ENCODE measurements at regions not wholly inside any gene's neighbourhood (a gene's known extent, or its start where the extent isn't known, plus 50 kb on each side); places are given as distances from the start of the nearest gene placed in this dataset.
A peak's percentile ranks its signal among the peaks of the same experiment; 100 is the strongest.
"Not testable (repeated sequence)": the region's sequence is repeated elsewhere in the genome, so short reads cannot be mapped to it uniquely, and the experiment has no call there.

DNA sequence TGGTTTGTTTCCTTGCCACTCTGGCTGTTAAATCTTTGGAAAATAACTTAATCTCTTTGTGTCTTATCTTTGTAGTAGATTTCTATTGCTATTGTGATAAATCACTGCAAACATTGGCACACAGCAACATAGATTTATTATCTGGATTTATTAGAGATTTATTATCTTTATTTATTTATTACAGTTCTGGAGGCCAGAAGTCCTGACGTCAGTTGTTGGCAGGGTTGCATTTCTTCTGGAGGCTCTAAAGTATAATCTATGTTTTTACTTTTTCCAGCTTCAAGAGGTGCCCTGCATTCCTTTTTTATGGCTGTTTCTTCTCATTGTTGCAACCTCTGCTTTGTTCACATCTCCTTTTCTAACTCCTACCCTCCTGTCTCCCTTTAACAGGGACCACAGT, 542.8 kb downstream of the GRXCR1 start:
- DNase-seq (ENCODE audit: low read depth), result peak; percentile 44

DNA sequence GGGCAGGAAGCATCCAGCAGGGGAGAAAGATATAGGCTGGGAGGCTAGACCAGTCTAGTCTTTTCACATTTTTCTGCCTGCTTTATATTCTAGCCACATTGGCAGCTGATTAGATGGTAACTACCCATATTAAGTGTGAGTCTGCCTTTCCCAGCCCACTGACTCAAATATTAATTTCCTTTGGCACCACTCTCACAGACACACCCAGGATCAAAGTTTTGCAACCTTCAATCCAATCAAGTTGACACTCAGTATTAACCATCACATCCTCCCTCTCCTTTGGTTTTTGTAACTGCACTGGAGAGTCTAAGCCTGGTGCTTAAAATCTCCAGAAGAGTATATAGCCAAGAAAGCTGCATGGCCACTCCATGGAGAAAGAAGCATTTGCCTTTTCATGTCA, 560.4 kb downstream of the GRXCR1 start:
- DNase-seq (ENCODE audit: low read depth), result no peak

DNA sequence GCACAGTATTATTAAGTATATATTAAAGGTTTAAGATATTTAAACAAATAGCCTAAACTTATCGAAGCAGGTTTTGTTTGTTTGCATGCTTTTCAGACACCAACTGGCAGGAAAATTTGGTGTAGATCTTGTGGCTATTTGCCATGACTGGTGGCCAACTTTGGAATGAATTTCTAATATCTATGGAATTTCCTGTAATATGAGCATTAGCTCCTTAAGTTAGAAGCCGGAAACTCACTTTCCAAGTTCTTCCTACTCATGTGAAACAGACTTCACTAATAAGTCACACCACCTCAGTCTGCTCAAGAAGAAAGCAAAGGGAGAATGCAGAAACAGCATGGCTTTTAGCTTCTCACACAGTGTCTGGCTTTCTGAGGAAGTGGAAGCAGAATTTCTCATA, 563.9 kb downstream of the GRXCR1 start:
- DNase-seq (ENCODE audit: low read depth), result peak; percentile 63

DNA sequence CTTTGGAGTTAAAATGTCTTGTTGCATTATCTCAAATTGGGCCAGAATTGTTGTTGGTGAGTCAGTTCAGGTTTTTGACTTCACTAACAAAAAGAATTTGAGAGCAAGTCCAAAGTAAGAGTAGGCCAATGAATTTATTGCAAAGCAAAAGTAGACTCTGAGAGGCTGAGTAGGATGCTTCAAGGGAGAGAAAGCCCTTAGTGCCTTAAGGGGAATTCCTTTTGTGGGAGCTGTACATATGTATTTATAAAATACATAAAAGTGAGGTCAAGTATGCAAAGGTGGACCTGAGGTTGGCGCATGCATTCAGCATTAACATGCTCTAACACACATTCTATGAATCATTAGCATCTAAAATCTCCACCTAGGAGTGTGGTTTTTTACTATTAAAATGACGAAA, 565.4 kb downstream of the GRXCR1 start:
- DNase-seq (ENCODE audit: low read depth), result no peak

DNA sequence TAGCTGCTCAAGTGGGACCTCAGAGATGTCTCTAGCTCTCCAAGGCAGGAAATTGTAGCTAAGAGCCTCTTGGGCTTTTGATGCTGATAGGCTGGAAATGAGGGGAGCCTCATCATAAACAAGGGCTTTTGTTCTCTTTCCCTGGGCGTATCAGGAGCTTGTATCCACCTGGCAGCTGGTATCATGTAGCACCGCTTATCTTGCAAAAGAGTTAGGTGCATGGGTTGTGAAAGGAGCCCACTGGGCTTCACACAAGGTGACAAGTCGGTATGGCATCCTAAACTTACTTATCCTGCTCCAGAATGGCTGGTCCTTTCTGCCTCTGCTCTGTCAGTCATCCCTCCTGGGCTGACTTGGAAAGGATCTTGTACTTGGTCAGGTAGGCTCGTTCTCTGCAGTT, 565.8 kb downstream of the GRXCR1 start:
- DNase-seq (ENCODE audit: low read depth), result no peak

DNA sequence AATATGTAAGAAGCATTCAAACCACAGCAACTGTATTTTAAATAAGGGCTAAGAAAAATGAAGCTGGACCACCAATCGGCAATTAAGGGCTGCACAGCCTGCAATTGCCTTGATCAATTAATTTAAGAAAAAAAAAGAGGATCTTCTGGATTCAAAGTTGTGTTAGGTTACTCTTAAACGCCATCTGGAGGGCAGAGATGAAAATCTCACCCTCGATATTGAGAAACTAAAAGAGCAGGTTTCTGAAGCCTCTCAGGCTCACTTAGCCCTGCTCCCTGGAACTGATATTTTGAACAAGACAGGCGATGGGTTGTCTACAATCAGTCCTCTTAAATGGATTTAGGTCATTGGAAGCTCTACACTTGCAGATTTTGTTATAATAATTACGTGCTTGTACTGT, 579.4 kb downstream of the GRXCR1 start:
- no peak for DNase-seq (ENCODE audit: low read depth)

DNA sequence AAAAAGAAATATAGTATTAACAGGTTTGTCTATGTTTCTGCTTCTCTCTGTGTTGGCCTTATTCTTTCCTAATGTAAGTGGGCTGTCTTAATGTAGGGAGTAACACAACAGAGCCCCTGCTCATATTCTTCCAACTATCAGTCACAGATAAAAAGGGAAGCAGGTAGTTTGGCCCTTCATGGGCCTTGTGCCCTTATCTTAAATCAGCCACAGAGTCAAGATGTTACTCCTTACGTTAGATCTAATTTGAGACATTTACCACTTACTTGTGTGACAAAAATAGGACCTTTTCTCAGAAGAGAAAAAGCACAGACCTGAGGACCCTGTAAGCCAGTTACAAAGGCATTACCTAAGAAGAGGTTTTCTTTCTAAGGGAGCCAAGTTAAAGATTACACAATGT, 589.0 kb downstream of the GRXCR1 start:
- DNase-seq (ENCODE audit: low read depth), result no peak

DNA sequence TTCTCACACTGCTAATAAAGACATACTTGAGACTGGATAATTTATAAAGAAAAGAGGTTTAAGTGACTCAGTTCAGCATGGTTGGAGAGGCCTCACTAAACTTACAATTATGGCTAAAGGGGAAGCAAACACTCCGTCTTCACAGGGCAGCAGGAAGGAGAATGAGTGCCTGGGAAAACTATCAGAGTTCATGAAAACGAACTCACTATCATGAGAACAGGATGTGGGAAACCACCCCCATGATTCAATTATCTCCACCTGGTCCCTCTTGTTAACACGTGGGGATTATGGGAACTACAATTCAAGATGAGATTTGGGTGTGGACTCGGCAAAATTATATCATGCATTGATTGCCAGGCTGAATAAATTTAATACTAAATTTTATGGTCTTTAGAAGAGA, 592.7 kb downstream of the GRXCR1 start:
- DNase-seq (ENCODE audit: low read depth), result no peak

DNA sequence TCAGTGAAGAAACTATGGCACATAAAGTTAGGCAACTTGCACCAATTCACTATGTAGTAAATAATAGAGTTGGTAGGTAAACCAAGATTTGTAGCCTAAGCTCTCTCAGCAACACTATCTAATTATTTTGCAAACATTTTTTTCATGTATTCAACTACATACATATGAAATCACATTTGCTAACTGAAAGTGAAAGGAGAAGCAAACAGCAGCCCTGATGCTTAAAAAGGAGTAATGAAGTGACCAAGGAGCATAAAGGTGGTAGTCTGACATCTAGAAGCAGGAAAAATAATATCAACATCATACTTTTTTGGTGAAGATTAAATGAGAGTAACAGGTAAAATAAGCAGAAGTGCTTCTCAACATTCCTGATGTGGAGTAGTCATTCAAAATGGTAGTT, 603.7 kb downstream of the GRXCR1 start:
- DNase-seq (ENCODE audit: low read depth), result peak; percentile 1

DNA sequence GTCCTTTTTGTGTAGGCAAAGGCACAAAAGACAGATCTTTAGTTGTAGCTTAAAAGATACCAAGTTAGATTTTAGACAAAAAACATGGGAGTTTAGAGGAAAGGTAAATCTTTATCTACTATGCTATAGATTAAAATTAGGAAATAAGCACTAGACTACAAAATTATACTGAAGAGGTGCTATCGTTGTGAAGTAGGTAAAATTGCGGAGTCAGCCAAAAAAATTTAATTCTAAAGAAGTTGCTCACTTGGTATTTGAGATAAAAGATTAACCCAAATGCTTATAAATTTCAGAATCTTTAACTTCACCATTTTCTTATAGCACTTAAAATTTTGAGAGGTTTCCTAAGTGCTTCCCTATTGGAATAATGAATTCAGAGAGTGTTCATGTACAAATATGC, 604.1 kb downstream of the GRXCR1 start:
- no peak for DNase-seq (ENCODE audit: low read depth)

DNA sequence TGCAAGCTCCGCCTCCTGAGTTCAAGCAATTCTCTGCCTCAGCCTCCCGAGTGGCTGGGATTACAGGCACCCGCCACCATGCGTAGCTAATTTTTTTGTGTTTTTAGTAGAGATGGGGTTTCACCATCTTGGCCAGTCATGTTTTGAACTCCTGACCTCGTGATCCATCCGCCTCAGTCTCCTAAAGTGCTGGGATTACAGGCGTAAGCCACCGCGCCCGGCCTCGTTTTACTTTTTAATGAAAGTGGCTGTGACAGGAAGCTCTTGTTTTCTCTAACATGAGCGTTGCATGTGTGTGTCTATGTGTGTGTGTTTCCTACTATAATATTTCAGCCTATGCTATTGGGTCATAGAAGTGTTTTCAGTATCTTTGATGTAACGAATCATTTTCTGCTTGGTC, 613.3 kb downstream of the GRXCR1 start:
- DNase-seq (ENCODE audit: low read depth), result not testable (repeated sequence)

DNA sequence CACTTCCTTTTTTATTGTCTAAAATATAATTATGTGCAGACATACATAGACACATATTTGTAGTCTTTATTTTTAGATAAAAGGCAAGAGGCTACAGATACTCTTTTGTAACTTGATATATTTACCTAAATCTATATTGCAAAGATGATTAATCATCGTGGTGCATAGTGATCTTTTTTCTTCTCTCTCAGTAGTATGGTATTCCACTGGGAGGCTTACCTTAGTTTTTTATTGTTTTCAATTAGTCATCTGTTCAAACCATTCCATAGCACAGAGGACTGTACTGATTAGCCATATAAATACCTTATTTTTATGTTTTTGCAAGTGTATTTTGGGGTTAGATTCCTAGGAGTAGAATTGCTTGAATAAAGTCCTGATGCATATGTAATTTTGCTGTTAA, 619.7 kb downstream of the GRXCR1 start:
- no peak for DNase-seq (ENCODE audit: low read depth)

DNA sequence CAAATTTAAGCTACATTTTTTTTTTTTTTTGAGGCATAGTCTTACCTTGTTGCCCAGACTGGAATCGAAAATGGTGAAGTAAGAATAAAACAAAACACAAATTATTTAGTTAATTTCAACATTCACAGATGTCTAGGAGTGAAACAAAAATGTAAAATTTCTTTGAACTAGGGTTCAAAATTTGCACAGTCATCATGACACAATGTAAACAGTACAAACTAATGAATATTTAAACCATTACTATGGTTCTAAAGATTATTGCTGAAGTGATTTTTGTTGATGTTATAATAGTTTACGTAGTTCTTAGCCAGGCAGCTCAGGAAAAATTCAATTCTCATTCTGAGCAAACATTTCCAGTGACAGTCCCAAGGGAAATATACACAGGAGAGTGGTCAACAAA, 633.1 kb downstream of the GRXCR1 start:
- no peak for DNase-seq (ENCODE audit: low read depth)

DNA sequence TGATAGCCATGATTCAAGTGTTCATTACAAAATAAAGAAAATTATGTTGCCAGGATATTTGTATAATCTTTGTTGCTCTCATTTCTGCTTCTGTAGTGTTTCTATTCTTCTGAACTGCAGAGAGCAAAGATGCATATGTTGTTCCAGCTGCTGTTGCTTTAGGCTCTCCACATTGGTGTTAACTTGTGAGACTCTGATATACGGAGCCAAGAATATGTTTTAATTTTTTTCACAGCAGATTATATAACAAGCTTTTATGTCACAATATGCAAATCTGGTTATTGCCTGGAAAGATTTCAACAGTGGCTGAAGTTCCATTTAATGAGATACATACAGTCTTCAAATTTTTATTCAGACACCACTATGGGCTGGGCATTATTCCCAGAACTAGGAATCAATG, 655.0 kb downstream of the GRXCR1 start:
- no peak for DNase-seq (ENCODE audit: low read depth)

DNA sequence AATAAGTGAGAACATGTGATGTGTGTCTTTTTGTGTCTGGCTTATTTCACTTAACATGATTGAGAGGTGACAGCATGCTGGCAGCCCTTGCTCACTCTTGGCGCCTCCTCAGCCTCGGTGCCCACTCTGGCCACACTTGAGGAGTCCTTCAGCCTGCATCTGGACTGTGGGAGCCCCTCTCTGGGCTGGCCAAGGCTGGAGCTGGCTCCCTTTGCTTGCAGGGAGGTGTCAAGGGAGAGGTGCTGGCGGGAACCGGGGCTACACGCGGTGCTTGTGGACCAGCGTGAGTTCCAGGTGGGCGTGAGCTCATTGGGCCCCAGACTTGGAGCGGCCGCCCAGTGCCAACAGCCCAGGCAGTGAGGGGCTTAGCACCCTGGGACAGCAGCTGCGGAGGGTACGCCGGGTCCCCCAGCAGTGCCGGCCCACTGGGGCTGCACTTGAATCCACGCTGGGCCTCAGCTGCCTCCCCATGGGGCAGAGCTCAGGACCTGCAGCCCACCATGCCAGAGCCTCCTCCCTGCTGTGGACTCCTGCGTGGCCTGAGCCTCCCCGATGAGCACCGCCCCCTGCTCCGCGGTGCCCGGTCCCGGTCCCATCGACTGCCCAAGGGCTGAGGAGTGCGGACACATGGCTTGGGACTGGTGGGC, 658.6 kb downstream of the GRXCR1 start:
- no peak for DNase-seq (ENCODE audit: low read depth)

DNA sequence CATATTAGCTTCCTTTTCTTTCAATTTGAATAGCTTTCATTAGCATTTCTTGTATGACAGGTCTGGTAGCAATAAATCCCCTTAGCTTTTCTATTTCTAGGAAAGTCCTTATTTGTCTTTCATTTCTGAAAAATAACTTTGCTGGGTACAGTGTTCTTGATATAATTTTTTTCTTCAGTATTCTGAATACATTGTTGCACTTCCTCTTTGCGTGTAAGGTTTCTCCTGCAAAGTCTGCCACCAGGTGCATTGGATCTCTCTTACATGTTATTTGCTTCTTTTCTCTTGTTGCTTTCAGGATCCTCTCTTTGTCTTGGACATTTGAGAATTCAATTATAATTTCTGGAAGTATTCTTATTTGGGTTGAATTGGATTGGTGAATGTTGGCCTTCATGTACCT, 663.7 kb downstream of the GRXCR1 start:
- no peak for DNase-seq (ENCODE audit: low read depth)

DNA sequence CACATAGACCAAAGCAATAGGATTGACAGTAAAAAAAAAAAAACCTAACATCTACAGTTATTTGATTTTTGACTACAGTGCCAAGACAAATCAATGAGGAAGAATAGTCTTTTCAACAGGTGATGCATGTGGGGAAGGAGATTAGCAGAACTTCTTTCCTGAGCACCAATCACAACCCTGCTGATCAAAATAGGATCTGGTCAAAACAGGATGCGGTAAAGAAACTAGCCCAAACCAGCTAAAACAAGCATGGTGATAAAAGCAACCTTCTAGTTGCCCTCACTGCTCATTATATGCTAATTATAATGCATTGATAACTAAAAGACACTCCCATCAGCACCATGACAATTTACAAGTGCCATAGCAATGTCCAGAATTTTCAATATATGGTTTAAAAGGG, 667.5 kb downstream of the GRXCR1 start:
- no peak for DNase-seq (ENCODE audit: low read depth)

DNA sequence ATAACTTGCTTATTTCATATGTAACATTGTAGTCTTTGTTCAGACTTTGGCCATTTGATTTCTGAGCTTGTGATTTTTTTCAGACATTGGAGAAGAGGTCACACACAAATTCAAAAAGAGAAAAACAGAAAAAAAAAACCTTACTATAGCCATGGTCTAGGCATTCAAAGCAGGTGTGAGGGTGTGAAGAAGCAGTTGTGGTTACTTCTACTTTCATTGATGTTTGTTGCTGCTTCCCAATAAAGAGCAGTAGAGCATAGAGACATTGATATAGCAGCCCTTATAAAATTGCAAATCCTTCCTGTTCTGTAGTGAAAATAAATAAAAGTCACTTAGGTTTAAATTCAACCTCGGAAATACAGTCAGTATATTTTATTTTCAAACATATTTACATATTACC, 671.6 kb downstream of the GRXCR1 start:
- no peak for DNase-seq (ENCODE audit: low read depth)

DNA sequence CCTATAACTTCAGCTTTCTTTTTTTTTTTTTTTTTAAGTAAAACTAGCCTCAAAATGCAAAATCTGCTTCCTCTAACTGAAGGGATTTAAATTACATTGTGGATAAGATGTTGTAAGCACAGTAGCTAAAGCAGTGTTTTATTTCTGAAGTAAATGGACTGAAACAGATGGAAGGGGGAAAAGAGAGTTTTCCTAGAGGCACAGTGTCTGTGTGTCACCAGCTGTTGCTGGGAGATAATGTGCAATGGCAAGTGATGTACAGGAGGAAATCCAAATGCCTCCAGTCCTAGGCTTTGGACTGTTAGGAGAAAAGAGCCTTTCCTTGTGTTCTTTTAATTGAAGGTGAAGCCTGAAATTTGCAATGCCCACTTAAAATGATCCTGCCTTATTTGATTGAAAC, 672.1 kb downstream of the GRXCR1 start:
- DNase-seq (ENCODE audit: low read depth), result no peak

DNA sequence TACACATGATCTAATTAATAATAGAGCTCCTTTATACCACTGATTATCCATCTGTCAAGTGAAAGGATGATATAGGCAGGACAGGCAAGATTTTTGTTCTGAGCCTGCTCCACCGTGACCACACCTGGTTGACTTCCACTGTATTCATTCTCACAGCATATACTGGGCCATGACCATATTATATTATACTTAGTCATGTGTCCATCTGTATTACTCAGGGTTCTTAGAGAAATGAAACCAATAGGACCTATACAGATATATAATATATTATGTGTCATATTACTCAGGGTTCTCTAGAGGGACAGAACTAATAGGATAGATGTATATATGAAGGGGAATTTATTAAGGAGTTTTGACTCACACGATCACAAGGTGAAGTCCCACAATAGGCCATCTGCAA, 675.1 kb downstream of the GRXCR1 start:
- DNase-seq (ENCODE audit: low read depth), result no peak

DNA sequence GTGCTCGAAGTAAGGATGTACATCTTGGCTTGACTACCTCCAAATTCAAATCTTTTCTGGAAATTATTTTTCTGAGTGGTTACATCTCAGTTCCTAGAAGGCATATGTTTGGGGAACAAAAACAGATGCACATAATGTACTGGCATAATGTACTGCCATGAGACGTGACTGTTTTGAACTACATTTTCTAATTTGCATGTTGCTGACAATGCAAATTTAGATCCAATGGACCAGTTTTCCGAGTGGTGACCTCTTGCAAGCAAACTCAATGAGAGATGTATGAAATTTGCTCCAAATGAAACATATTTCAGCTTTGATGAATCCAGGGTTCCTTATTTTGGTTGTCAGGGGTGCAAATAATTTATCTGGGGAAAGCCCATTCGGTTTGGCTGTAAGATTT, 694.3 kb downstream of the GRXCR1 start:
- no peak for DNase-seq (ENCODE audit: low read depth)

DNA sequence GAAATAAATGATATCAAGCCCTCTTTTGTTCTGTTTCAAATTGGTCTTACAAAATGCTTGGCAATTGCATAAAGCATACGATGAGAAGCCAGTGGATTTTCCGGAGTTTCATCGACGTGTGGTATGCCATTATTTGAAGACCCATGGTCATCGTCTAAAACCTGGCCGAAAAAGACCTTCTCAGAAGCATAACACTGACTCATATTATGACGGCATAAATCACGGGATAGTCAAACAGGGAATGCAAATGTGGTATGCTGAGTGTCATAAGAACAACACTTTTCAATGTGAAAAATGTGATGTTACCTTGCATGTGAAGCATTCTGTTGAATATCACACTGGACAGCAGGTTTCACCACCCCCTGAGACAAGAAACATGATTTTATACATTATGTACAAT, 695.2 kb downstream of the GRXCR1 start:
- peak; percentile 46 for DNase-seq (ENCODE audit: low read depth)

DNA sequence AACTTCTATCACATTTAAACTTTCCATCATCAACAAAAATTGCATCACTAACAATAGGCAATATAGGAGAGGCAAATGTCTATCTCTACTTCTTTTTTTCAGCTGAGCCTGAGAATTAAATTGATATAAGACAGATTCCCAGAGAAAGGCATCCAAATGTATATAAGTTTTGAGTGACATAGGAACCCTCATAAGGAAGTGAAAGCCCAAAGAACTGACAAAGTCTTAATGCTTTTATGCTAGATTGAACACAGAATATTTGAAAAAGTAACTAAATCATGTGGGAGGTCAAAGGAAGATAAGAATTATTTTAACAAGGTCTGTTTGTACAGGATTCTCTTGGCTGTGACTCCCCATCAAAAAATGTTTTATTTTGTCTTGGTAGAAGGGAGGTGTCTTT, 714.9 kb downstream of the GRXCR1 start:
- no peak for DNase-seq (ENCODE audit: low read depth)

DNA sequence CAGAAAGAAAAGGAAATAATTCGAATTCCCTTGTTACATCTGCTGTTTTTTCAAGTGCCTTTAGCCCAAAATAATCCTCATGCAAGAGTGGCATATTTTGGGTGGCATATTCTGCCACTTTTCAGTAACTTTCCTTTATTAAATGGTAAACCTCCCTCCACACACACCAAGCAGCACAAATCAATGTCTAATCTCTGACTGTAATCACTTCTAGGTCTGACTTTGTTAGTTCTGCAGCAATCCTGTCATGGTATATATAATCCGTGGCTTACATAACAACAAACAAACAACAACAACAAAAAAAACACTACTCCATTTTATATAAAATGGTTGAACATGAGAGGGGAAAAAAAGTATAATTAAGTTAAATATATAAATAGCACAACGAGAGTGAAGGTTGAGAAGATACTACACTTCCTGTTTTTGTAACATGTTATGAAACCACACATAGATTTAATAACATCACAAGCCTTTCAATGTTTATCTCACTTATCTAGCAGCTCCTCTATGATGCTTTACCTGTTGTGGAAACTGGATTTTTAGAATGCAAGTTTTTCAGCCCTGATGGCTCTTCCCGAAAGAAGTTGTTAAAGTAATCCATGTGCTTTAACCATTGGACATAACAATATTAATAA, 715.4 kb downstream of the GRXCR1 start:
- DNase-seq (ENCODE audit: low read depth), result no peak
